K562 (cell line): ENCODE measurements at regions not wholly inside any gene's neighbourhood (a gene's known extent, or its start where the extent isn't known, plus 50 kb on each side); places are given as distances from the start of the nearest gene placed in this dataset.

Experiments used
- ATAC-seq: fragments of 200-7000 bp; cut with Tn5 transposase; 3 replicates; pipeline ENCODE4 v1.9.1; 2020; ENCODE audit warnings: moderate library complexity
- BruUV-seq: library from RNA; stranded (reverse); fragments of 400-500 nt; replicated peaks from 2 replicates; lab custom pipeline; 2021; lab: Mats Ljungman, UMichigan
- CTCF ChIA-PET: fragments of 300-600 bp; formaldehyde crosslinking; extraction: SDS; loops from one replicate; lab custom pipeline; 2021; ENCODE audit warnings: low intra/inter-chr PET ratio; lab: Yijun Ruan, JAX
- POLR2A ChIA-PET: fragments of 300-600, 350-650 bp; sonication (Branson Sonifier 250); formaldehyde crosslinking; extraction: SDS; loops from one replicate; lab custom pipeline; 2021; ENCODE audit warnings: antibody characterized with exemption, inconsistent platforms; lab: Yijun Ruan, JAX
- DNase-seq, 4 experiments: peaks; one replicate each; pipeline versions ENCODE4 v3.0.0 to v3.0.0-alpha.2; 2011 to 2018; ENCODE audit warnings: low spot score in 3 of 4, mixed read lengths in 3 of 4; ENCODE audit errors: extremely low read depth in 1 of 4
- FAIRE-seq: peaks from 2 replicates; lab custom pipeline; 2011; peaks lifted over from hg19 to GRCh38; lab: Jason Lieb, UNC
- H2AFZ ChIP-seq: 2 replicates; pipeline ENCODE4 v1.6.0; 2011; ENCODE audit warnings: low read depth, low read length, control low read depth, inconsistent platforms
- H3K27ac ChIP-seq: fragments of 200-600 bp; 3 replicates; pipeline ENCODE4 v1.8.0; 2011; ENCODE audit warnings: low read depth, mild to moderate bottlenecking, control low read depth, inconsistent platforms, low read length, moderate library complexity, mixed read lengths; ENCODE audit errors: extremely low read depth
- H3K27me3 ChIP-seq, 2 experiments: fragments of 300-600 bp in 1 of 2; 2 replicates in 1 of 2; 3 replicates in 1 of 2; pipeline versions ENCODE4 v1.6.0 to v1.8.0; 2011; ENCODE audit warnings: inconsistent platforms in 2 of 2, low read length in 2 of 2, mild to moderate bottlenecking in 1 of 2, mixed read lengths in 1 of 2, moderate library complexity in 1 of 2; ENCODE audit not compliant: control insufficient read depth in 2 of 2, insufficient read depth in 2 of 2
- H3K36me3 ChIP-seq: fragments of 300-600 bp; 3 replicates; pipeline ENCODE4 v1.8.0; 2011; ENCODE audit warnings: mild to moderate bottlenecking, low read length, inconsistent platforms; ENCODE audit not compliant: control insufficient read depth, insufficient read depth
- H3K4me1 ChIP-seq, 2 experiments: fragments of 200-600 bp in 1 of 2; replicated peaks in 1 of 2; 2 replicates in 1 of 2; 3 replicates in 1 of 2; pipeline versions ENCODE4 v1.5.1 to v1.8.0; 2011; ENCODE audit warnings: inconsistent platforms in 2 of 2, low read length in 2 of 2, mild to moderate bottlenecking in 1 of 2, mixed read lengths in 1 of 2, moderate library complexity in 1 of 2; ENCODE audit not compliant: control insufficient read depth in 2 of 2, insufficient read depth in 2 of 2
- H3K4me2 ChIP-seq: 2 replicates; pipeline ENCODE4 v1.6.1; 2011; ENCODE audit warnings: low read length, control low read depth, inconsistent platforms, mixed read lengths; ENCODE audit not compliant: insufficient read depth
- H3K4me3 ChIP-seq: fragments of 200-600 bp; sonication (generic), shearing (Covaris generic); 2 replicates; pipeline ENCODE4 v1.5.1; 2016; ENCODE audit warnings: control low read depth, inconsistent platforms
- H3K79me2 ChIP-seq: fragments of 200-600 bp; 3 replicates; pipeline ENCODE4 v1.8.0; 2011; ENCODE audit warnings: low read length, inconsistent platforms; ENCODE audit not compliant: control insufficient read depth, insufficient read depth
- H3K9ac ChIP-seq, 2 experiments: 2 replicates each; pipeline versions ENCODE4 v1.6.0 to v1.6.1; 2011; ENCODE audit warnings: low read depth in 2 of 2, low read length in 2 of 2, control low read depth in 1 of 2, inconsistent platforms in 1 of 2, mild to moderate bottlenecking in 1 of 2, mixed read lengths in 1 of 2; ENCODE audit not compliant: insufficient read depth in 1 of 2
- H3K9me1 ChIP-seq: one replicate; pipeline ENCODE4 v1.6.0; 2011; ENCODE audit warnings: inconsistent platforms, mild to moderate bottlenecking, low read length, moderate library complexity; ENCODE audit not compliant: control insufficient read depth, insufficient read depth
- H3K9me3 ChIP-seq: replicated peaks from 2 replicates; pipeline ENCODE4 v1.5.1; 2011; ENCODE audit warnings: low read depth, low read length, inconsistent platforms; ENCODE audit not compliant: control insufficient read depth, insufficient read depth
- H4K20me1 ChIP-seq: replicated peaks from 2 replicates; pipeline ENCODE4 v1.6.1; 2011; ENCODE audit warnings: low read length, inconsistent platforms, mixed read lengths; ENCODE audit not compliant: control insufficient read depth, insufficient read depth
- ADNP ChIP-seq: fragments of 200-800 bp; sonication (Bioruptor generic); IDR thresholded peaks from 2 replicates; pipeline ENCODE4 v1.6.1; 2016; ENCODE audit warnings: missing genetic modification characterization, missing compliant biosample characterization
- CBFA2T3 ChIP-seq: fragments of 450-650 bp; IDR thresholded peaks from 2 replicates; pipeline ENCODE4 v1.6.1; 2017
- ELF2 ChIP-seq: fragments of 250-450 bp; sonication (Bioruptor Pico); IDR thresholded peaks from 2 replicates; pipeline ENCODE4 v1.5.0; 2021; ENCODE audit warnings: mild to moderate bottlenecking
- HMG20B ChIP-seq: fragments of 250-450 bp; sonication (Bioruptor Pico); IDR thresholded peaks from 2 replicates; pipeline ENCODE4 v1.5.0; 2021; ENCODE audit warnings: mild to moderate bottlenecking
- MAX ChIP-seq: sonication (generic); formaldehyde crosslinking; IDR thresholded peaks from 2 replicates; pipeline ENCODE4 v1.9.0; 2022; ENCODE audit warnings: mild to moderate bottlenecking, missing genetic modification reagents
- NCOA2 ChIP-seq, 2 experiments: fragments of 450-650 bp; IDR thresholded peaks; 2 replicates each; pipeline ENCODE4 v1.6.1; 2018; ENCODE audit warnings: mild to moderate bottlenecking in 2 of 2, moderate library complexity in 1 of 2; ENCODE audit not compliant: partially characterized antibody in 2 of 2
- POU5F1 ChIP-seq: fragments of 150-350 bp; IDR thresholded peaks from 2 replicates; pipeline ENCODE4 v1.6.1; 2014; ENCODE audit warnings: borderline replicate concordance, low read length, low read depth, mild to moderate bottlenecking; ENCODE audit not compliant: partially characterized antibody
- PREB ChIP-seq: sonication (generic); formaldehyde crosslinking; IDR thresholded peaks from 2 replicates; pipeline ENCODE4 v1.8.1; 2023; ENCODE audit warnings: mild to moderate bottlenecking, missing genetic modification reagents
- PTBP1 ChIP-seq: fragments of 200-400 bp; formaldehyde crosslinking; IDR thresholded peaks from 2 replicates; pipeline ENCODE4 v1.6.1; 2017; ENCODE audit warnings: low read depth, low read length
- PTRF ChIP-seq: fragments of 450-650 bp; IDR thresholded peaks from 2 replicates; pipeline ENCODE4 v1.6.1; 2016; ENCODE audit warnings: mild to moderate bottlenecking, missing genetic modification characterization, missing compliant biosample characterization
- ZNF253 ChIP-seq: fragments of 250-450 bp; sonication (Bioruptor Pico); conservative IDR thresholded peaks from 2 replicates; pipeline ENCODE4 v1.6.1; 2021; ENCODE audit warnings: mild to moderate bottlenecking
- ZNF274 ChIP-seq: IDR thresholded peaks from 2 replicates; pipeline ENCODE4 v1.6.1; 2011; ENCODE audit warnings: low read depth, mild to moderate bottlenecking, low read length, moderate library complexity, borderline replicate concordance
- WGBS: fragments of 100-300 bp; shearing (Covaris generic); methylation state at CpG from one replicate; pipeline ENCODE4 v1.1.6; 2016; ENCODE audit warnings: low coverage, mixed read lengths; ENCODE audit not compliant: insufficient coverage; ENCODE audit errors: missing lambda C conversion rate; 5-methylcytosine and 5-hydroxymethylcytosine counted together
- in situ Hi-C: fragments of 300-500 bp; cut with MboI; formaldehyde crosslinking; loops from 4 replicates; pipeline ENCODE4 v1.15.0; 2018; ENCODE audit warnings: inconsistent platforms, mixed read lengths
- intact Hi-C: fragments of 100-400 bp; cut with micrococcal nuclease; formaldehyde crosslinking; loops from 2 replicates; pipeline ENCODE4 v1.14.2; 2022
- TF ChIP-seq, protein P1 (sequence below), 2 experiments: fragments of 450-650 bp; IDR thresholded peaks; 2 replicates each; pipeline ENCODE4 v1.6.1; 2016
- TF ChIP-seq, protein P2 (sequence below): IDR thresholded peaks from 2 replicates; pipeline ENCODE4 v1.6.1; 2014; ENCODE audit warnings: antibody characterized with exemption

DNA sequence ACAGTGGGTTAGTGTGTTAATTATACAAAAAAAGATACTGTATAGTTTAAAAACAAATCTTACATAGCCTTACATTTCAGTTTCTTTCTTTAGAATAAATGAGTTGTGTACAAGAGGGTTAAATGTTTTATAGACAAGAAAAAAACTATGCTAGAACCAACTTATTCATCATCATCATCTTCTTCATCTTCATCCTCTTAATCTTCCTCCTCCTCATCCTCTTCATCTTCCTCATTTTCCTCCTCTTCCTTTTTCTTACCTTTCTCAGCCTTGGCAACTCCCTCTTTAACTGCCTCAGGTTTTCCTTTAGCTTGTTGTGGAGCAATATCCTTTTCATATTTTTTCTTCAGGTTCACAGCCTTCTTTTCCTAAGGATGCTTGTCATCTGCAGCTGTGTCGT lies 53.7 kb downstream of the RPS12 start:
- Histone ChIP-seq H4K20me1 (no peaks in the 10 kb centered on the region; the same call in 1 of the 2 replicates), H3K27ac (no peak overlapping the region), H3K36me3 (no peaks in the 10 kb centered on the region), H3K4me3 (no peak overlapping the region), H3K9me3 (no peaks in the 10 kb centered on the region), H3K9ac (no peak overlapping the region), H3K79me2 (no peaks in the 10 kb centered on the region), H3K4me2 (no peak overlapping the region), H3K27me3 (no peaks in the 10 kb centered on the region), H3K4me1 (no peaks in the 10 kb centered on the region), H2AFZ (no peak overlapping the region), H3K9me1 (no peaks in the 10 kb centered on the region)
- intact Hi-C loops (no loop called here), in situ Hi-C loops (no loop called here)
- no peak for TF ChIP-seq PTBP1
- no peak for TF ChIP-seq ZNF253
- TF ChIP-seq, protein P1, sequence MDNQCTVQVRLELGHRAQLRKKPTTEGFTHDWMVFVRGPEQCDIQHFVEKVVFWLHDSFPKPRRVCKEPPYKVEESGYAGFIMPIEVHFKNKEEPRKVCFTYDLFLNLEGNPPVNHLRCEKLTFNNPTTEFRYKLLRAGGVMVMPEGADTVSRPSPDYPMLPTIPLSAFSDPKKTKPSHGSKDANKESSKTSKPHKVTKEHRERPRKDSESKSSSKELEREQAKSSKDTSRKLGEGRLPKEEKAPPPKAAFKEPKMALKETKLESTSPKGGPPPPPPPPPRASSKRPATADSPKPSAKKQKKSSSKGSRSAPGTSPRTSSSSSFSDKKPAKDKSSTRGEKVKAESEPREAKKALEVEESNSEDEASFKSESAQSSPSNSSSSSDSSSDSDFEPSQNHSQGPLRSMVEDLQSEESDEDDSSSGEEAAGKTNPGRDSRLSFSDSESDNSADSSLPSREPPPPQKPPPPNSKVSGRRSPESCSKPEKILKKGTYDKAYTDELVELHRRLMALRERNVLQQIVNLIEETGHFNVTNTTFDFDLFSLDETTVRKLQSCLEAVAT (IDR thresholded peaks at IDR 0.05): no peak
- no peak for TF ChIP-seq NCOA2 (IDR thresholded peaks at IDR 0.05; ENCODE audit: partially characterized antibody in 2 of 2)
- no TSS peak for BruUV-seq
- 0% methylated on average over 1 of the region's 1 CpG for WGBS
- ATAC-seq (no peak), DNase-seq (no peak), FAIRE-seq (no peak)
- POLR2A ChIA-PET: interaction anchor here (0.7 kb wide), 1 partner anchor 1329 kb away, joined by 4 read pairs; no protein-coding TSS in a partner anchor
- CTCF ChIA-PET: no interaction called here

GRCh38 chr6:132872923-132873322 lies 58.6 kb downstream of the RPS12 start:
- Histone ChIP-seq H3K27me3 (no peaks in the 10 kb centered on the region), H3K36me3 (no peaks in the 10 kb centered on the region), H3K9me1 (no peaks in the 10 kb centered on the region), H3K27ac (no peak overlapping the region), H3K9ac (no peak overlapping the region), H3K4me1 (no peaks in the 10 kb centered on the region), H4K20me1 (no peaks in the 10 kb centered on the region; the same call in 1 of the 2 replicates), H3K9me3 (no peaks in the 10 kb centered on the region), H3K79me2 (no peaks in the 10 kb centered on the region), H3K4me3 (no peak overlapping the region), H3K4me2 (no peak overlapping the region), H2AFZ (no peak overlapping the region)
- no TSS peak for BruUV-seq
- no peak for ATAC-seq
- FAIRE-seq: no peak
- 0% methylated on average over 1 of the region's 1 CpG for WGBS
- ChIA-PET CTCF (no interaction called here), POLR2A (no interaction called here)
- intact Hi-C loops (no loop called here), in situ Hi-C loops (no loop called here)
- no peak for DNase-seq
- no peak for TF ChIP-seq HMG20B
- no peak for TF ChIP-seq ZNF274
- no peak for TF ChIP-seq ELF2 (CRISPR knock-in tag)
- TF ChIP-seq ADNP (tag): no peak
- no peak for TF ChIP-seq PTRF (tag)
- no peak for TF ChIP-seq PREB
- no peak for TF ChIP-seq MAX (CRISPR knock-in tag)
- TF ChIP-seq, protein P2, sequence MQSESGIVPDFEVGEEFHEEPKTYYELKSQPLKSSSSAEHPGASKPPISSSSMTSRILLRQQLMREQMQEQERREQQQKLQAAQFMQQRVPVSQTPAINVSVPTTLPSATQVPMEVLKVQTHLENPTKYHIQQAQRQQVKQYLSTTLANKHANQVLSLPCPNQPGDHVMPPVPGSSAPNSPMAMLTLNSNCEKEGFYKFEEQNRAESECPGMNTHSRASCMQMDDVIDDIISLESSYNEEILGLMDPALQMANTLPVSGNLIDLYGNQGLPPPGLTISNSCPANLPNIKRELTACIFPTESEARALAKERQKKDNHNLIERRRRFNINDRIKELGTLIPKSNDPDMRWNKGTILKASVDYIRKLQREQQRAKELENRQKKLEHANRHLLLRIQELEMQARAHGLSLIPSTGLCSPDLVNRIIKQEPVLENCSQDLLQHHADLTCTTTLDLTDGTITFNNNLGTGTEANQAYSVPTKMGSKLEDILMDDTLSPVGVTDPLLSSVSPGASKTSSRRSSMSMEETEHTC: no peak
- no peak for TF ChIP-seq CBFA2T3
- no peak for TF ChIP-seq POU5F1
